Natural killer cell (primary cell): ENCODE measurements at regions not wholly inside any gene's neighbourhood (a gene's known extent, or its start where the extent isn't known, plus 50 kb on each side); places are given as distances from the start of the nearest gene placed in this dataset.

Source experiments
- ATAC-seq, 3 donors: fragments of 150-1000 bp in 2 of 3; fragments of 200-7000 bp in 1 of 3; cut with Tn5 transposase; 1 replicate in 1 of 3; 2 replicates in 2 of 3; pipeline ENCODE4 v1.10.0; 2021; ENCODE audit warnings: mild to moderate bottlenecking in 2 of 3, moderate library complexity in 2 of 3
- DNase-seq, 2 donors: peaks; one replicate each; pipeline versions ENCODE4 v3.0.0 to v3.0.0-alpha.2; 2013 to 2021; ENCODE audit warnings: mixed read lengths in 1 of 2
- H3K27ac ChIP-seq: one replicate; pipeline ENCODE4 v1.5.1; 2013; ENCODE audit warnings: mild to moderate bottlenecking, low read length
- H3K27me3 ChIP-seq: one replicate; pipeline ENCODE4 v1.6.1; 2013; ENCODE audit warnings: low read length; ENCODE audit not compliant: control insufficient read depth, insufficient read depth
- H3K36me3 ChIP-seq: one replicate; pipeline ENCODE4 v1.6.1; 2013; ENCODE audit warnings: low read length; ENCODE audit not compliant: control insufficient read depth, insufficient read depth
- H3K4me1 ChIP-seq: one replicate; pipeline ENCODE4 v1.6.1; 2013; ENCODE audit warnings: low read length; ENCODE audit not compliant: control insufficient read depth, insufficient read depth
- H3K4me3 ChIP-seq: one replicate; pipeline ENCODE4 v1.5.1; 2013; ENCODE audit warnings: low read length
- H3K9me3 ChIP-seq: one replicate; pipeline ENCODE4 v1.6.1; 2013; ENCODE audit warnings: low read length; ENCODE audit not compliant: control insufficient read depth, insufficient read depth
- H3K27ac Mint-ChIP-seq, 2 donors: one replicate each; pipeline ENCODE4 v1.8.0; 2022; ENCODE audit warnings: mild to moderate bottlenecking in 2 of 2, mixed read lengths in 2 of 2, moderate library complexity in 1 of 2
- H3K27me3 Mint-ChIP-seq, 2 donors: one replicate each; pipeline ENCODE4 v1.8.0; 2022; ENCODE audit warnings: low read depth in 2 of 2, mixed read lengths in 2 of 2
- H3K36me3 Mint-ChIP-seq: one replicate; pipeline ENCODE4 v1.8.0; 2022; ENCODE audit warnings: mixed read lengths
- H3K4me1 Mint-ChIP-seq, 2 donors: one replicate each; pipeline ENCODE4 v1.8.0; 2022; ENCODE audit warnings: mixed read lengths in 2 of 2
- H3K4me3 Mint-ChIP-seq: one replicate; pipeline ENCODE4 v1.8.0; 2022; ENCODE audit warnings: mild to moderate bottlenecking, moderate library complexity, mixed read lengths
- H3K9me3 Mint-ChIP-seq, 2 donors: one replicate each; pipeline ENCODE4 v1.8.0; 2022; ENCODE audit warnings: mixed read lengths in 2 of 2
- WGBS: methylation state at CpG from one replicate; pipeline ENCODE4 v1.1.7; 2013; ENCODE audit warnings: missing lambda C conversion rate; ENCODE audit not compliant: insufficient coverage; 5-methylcytosine and 5-hydroxymethylcytosine counted together
- intact Hi-C: fragments of 100-400 bp; cut with micrococcal nuclease; formaldehyde crosslinking; loops from one replicate; pipeline ENCODE4 v1.14.2; 2022
- TF ChIP-seq, protein P1 (sequence below): fragments of 200-600 bp; IDR thresholded peaks from one replicate; pipeline ENCODE4 v1.8.0; 2022; ENCODE audit warnings: antibody characterized with exemption

DNA sequence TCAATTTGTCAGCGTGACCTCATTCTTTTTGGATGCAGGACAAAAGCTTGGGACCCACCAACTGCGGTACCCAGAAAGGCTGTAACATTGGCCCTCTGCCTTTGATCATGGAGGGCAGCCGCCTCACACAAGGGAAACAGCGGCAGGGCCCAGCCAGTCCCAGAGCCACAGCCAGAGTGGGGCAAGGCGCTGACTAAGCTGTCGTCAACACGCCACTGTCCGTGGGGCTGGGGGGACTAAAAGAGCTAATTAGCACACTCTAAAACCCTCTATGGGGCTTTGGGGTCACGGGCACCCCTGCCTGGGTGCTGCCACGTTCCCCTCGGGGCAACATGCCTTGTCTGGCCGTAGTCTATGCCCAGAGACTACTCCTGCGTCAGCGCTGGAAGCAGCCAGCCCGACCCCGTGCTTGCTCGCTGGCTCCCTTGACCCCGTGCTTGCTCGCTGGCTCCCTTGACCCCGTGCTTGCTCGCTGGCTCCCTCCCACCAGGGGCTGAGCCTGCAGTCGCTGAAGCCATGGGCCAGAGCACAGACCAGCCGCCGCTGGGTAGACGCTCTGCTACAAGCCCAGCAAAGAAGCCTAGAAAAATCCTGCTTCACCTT lies 598.4 kb downstream of the MBD2 start:
- no peak for DNase-seq
- Mint-ChIP-seq H3K4me1 (no peaks in the 10 kb centered on the region), H3K9me3 (peaks cover 12 to 24% of the 10 kb centered on the region in 2 donors), H3K4me3 (no peak overlapping the region), H3K27me3 (no peaks in the 10 kb centered on the region), H3K36me3 (peaks cover 7% of the 10 kb centered on the region), H3K27ac (no peak overlapping the region)
- intact Hi-C loops = no loop called here
- Histone ChIP-seq H3K27ac (no peak overlapping the region), H3K4me3 (no peak overlapping the region), H3K9me3 (peaks cover 7% of the 10 kb centered on the region), H3K36me3 (no peaks in the 10 kb centered on the region), H3K4me1 (no peaks in the 10 kb centered on the region), H3K27me3 (no peaks in the 10 kb centered on the region)
- TF ChIP-seq, protein P1, sequence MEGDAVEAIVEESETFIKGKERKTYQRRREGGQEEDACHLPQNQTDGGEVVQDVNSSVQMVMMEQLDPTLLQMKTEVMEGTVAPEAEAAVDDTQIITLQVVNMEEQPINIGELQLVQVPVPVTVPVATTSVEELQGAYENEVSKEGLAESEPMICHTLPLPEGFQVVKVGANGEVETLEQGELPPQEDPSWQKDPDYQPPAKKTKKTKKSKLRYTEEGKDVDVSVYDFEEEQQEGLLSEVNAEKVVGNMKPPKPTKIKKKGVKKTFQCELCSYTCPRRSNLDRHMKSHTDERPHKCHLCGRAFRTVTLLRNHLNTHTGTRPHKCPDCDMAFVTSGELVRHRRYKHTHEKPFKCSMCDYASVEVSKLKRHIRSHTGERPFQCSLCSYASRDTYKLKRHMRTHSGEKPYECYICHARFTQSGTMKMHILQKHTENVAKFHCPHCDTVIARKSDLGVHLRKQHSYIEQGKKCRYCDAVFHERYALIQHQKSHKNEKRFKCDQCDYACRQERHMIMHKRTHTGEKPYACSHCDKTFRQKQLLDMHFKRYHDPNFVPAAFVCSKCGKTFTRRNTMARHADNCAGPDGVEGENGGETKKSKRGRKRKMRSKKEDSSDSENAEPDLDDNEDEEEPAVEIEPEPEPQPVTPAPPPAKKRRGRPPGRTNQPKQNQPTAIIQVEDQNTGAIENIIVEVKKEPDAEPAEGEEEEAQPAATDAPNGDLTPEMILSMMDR = no peak
- 86% methylated on average over 25 of the region's 25 CpGs for WGBS
- ATAC-seq = peak in 1 of 3 donors; percentile 7

DNA sequence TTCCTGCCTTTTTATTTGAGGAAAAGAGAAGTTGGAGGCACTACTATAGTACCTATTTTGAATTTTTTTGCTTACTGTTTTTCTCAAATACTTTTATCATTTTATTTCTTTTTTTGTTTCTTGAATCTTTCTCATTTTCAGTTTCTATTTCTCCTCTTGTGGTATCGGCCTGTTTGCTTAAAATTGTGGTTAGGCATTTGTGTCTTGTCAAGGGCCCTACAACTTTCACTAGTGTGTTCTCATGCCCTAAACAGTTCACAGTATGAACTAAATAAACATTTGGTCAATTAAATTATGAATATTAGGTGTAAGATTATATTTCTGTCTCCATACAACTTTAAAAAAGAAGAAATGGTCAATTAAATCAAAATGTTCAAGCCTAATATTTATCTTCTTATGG lies 613.5 kb downstream of the MBD2 start:
- peaks cover 3 to 13% of the 10 kb centered on the region in 2 donors for H3K9me3 Mint-ChIP-seq
- no peak overlapping the region for H3K27ac Mint-ChIP-seq
- WGBS = no CpG with 5 or more reads among the region's 1 CpG
- Histone ChIP-seq H3K36me3 (no peaks in the 10 kb centered on the region), H3K9me3 (no peaks in the 10 kb centered on the region), H3K27ac (no peak overlapping the region), H3K4me1 (no peaks in the 10 kb centered on the region), H3K27me3 (no peaks in the 10 kb centered on the region), H3K4me3 (no peak overlapping the region)
- intact Hi-C loops = no loop called here
- H3K4me1 Mint-ChIP-seq = no peaks in the 10 kb centered on the region
- H3K36me3 Mint-ChIP-seq = no peaks in the 10 kb centered on the region
- no peak for ATAC-seq
- no peaks in the 10 kb centered on the region for H3K27me3 Mint-ChIP-seq
- no peak overlapping the region for H3K4me3 Mint-ChIP-seq
- DNase-seq = no peak
- TF ChIP-seq, protein P1 = no peak

DNA sequence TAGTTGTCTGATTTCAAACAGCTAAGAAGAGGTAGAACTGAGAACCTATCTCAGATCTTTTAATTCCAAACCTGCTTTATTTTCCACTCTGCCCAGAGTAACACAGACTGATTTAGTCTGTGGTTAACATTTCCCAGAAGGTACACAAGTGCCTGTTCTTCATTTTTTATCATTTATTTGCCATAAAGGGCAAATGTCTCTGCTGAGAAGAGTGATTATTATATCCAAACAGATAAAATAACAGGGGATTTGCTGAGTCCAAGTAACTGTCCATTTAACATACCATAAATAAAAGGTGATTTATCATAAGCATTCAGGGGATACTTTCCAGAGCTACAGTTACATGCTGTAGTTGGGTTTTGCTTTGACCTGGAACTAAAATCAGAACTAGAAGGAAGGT lies 617.7 kb downstream of the MBD2 start:
- TF ChIP-seq, protein P1 = no peak
- no peak for DNase-seq
- Mint-ChIP-seq H3K9me3 (peaks cover 0 to 10% of the 10 kb centered on the region in 2 donors), H3K4me3 (no peak overlapping the region), H3K27me3 (no peaks in the 10 kb centered on the region), H3K27ac (no peak overlapping the region), H3K4me1 (no peaks in the 10 kb centered on the region), H3K36me3 (no peaks in the 10 kb centered on the region)
- H3K27me3 ChIP-seq = no peaks in the 10 kb centered on the region
- no peak for ATAC-seq
- H3K9me3 ChIP-seq = no peaks in the 10 kb centered on the region
- H3K27ac ChIP-seq = no peak overlapping the region
- intact Hi-C loops = no loop called here
- H3K36me3 ChIP-seq = no peaks in the 10 kb centered on the region
- no peak overlapping the region for H3K4me3 ChIP-seq
- no peaks in the 10 kb centered on the region for H3K4me1 ChIP-seq

DNA sequence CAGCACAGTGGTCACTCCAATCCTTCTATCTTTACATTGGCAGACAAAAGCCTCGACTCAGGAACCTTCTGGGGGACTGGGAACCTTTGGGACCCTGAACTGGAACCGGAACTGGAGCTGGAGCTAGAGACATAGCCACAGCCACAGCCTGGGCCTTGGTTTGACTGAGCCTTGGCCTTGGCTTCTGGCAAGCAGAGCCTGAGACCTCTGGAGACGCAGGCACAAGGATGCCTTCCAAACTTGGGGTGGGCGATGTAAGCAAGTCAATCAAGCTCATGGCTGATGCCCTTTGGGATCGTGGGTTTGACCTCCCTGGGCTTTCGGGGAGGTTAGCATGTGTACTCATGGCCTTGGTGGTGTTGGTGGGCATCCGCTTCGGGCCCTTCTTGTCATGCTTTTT lies 619.3 kb downstream of the MBD2 start:
- H3K4me3 Mint-ChIP-seq = no peak overlapping the region
- H3K4me1 ChIP-seq = no peaks in the 10 kb centered on the region
- H3K27ac ChIP-seq = no peak overlapping the region
- no peaks in the 10 kb centered on the region for H3K36me3 Mint-ChIP-seq
- no peak overlapping the region for H3K4me3 ChIP-seq
- H3K4me1 Mint-ChIP-seq = no peaks in the 10 kb centered on the region
- H3K27ac Mint-ChIP-seq = no peak overlapping the region
- WGBS = 80% methylated on average over 8 of the region's 8 CpGs
- H3K36me3 ChIP-seq = no peaks in the 10 kb centered on the region
- no peaks in the 10 kb centered on the region for H3K27me3 Mint-ChIP-seq
- intact Hi-C loops = no loop called here
- no peaks in the 10 kb centered on the region for H3K9me3 ChIP-seq
- no peaks in the 10 kb centered on the region for H3K27me3 ChIP-seq
- H3K9me3 Mint-ChIP-seq = peaks cover 0 to 9% of the 10 kb centered on the region in 2 donors
- no peak for DNase-seq
- TF ChIP-seq, protein P1 = no peak
- ATAC-seq = no peak
